Cerebellar cortex (tissue), 1 donor: ENCODE measurements at regions not wholly inside any gene's neighbourhood (a gene's known extent, or its start where the extent isn't known, plus 50 kb on each side); places are given as distances from the start of the nearest gene placed in this dataset.
"Not testable (repeated sequence)": the region's sequence is repeated elsewhere in the genome, so short reads cannot be mapped to it uniquely, and the experiment has no call there.

ENCODE experiments used
- DNase-seq: peaks from one replicate; pipeline ENCODE4 v3.0.0-alpha.2; 2015; ENCODE audit warnings: low spot score

GRCh38 chr3:175948041-175948440, 1088.9 kb downstream of the NAALADL2 start:
- DNase-seq = no peak

GRCh38 chr3:175941352-175941751, 1082.2 kb downstream of the NAALADL2 start:
- DNase-seq = no peak

GRCh38 chr3:175940881-175941280, 1081.7 kb downstream of the NAALADL2 start:
- DNase-seq = no peak

- DNase-seq = peak; percentile 2
These were observed 1081.1 kb downstream of the NAALADL2 start for GRCh38 chr3:175940243-175940642.

- DNase-seq = not testable (repeated sequence)
These were observed 1078.2 kb downstream of the NAALADL2 start for GRCh38 chr3:175937367-175937766.

- no peak for DNase-seq
These were observed 1073.5 kb downstream of the NAALADL2 start for GRCh38 chr3:175932586-175932985.

- DNase-seq = no peak
These were observed 1060.0 kb downstream of the NAALADL2 start for GRCh38 chr3:175919133-175919532.

- no peak for DNase-seq
These were observed 1057.2 kb downstream of the NAALADL2 start for GRCh38 chr3:175916191-175916934.

GRCh38 chr3:175914785-175915184, 1055.7 kb downstream of the NAALADL2 start:
- DNase-seq = no peak

- DNase-seq = no peak
These were observed 1054.2 kb downstream of the NAALADL2 start for GRCh38 chr3:175913286-175913685.

GRCh38 chr3:175911937-175912336, 1052.8 kb downstream of the NAALADL2 start:
- DNase-seq = no peak

GRCh38 chr3:175902226-175902625, 1043.1 kb downstream of the NAALADL2 start:
- no peak for DNase-seq

- no peak for DNase-seq
These were observed 1039.1 kb downstream of the NAALADL2 start for GRCh38 chr3:175898194-175898593.

- no peak for DNase-seq
These were observed 1037.5 kb downstream of the NAALADL2 start for GRCh38 chr3:175896655-175897054.

- DNase-seq = no peak
These were observed 1036.6 kb downstream of the NAALADL2 start for GRCh38 chr3:175895731-175896130.

- DNase-seq = no peak
These were observed 1034.4 kb downstream of the NAALADL2 start for GRCh38 chr3:175893566-175893965.

- DNase-seq = no peak
These were observed 1030.9 kb downstream of the NAALADL2 start for GRCh38 chr3:175890066-175890465.

- no peak for DNase-seq
These were observed 1026.2 kb downstream of the NAALADL2 start for GRCh38 chr3:175885231-175885766.

GRCh38 chr3:175879417-175879816, 1020.3 kb downstream of the NAALADL2 start:
- no peak for DNase-seq

GRCh38 chr3:175869404-175869803, 1010.3 kb downstream of the NAALADL2 start:
- DNase-seq = no peak

- DNase-seq = no peak
These were observed 1009.5 kb downstream of the NAALADL2 start for GRCh38 chr3:175868626-175869025.

- no peak for DNase-seq
These were observed 1006.6 kb downstream of the NAALADL2 start for GRCh38 chr3:175865724-175866123.

GRCh38 chr3:175861916-175862315, 1002.8 kb downstream of the NAALADL2 start:
- DNase-seq = no peak
